Stimulated activated CD8-positive, alpha-beta memory T cell treated with anti-CD3 and anti-CD28 coated beads, Interleukin-7, amount 100 ng/mL, for 24 hours (primary cell): ENCODE measurements at regions not wholly inside any gene's neighbourhood (a gene's known extent, or its start where the extent isn't known, plus 50 kb on each side); places are given as distances from the start of the nearest gene placed in this dataset.

Experiments used
- DNase-seq: peaks from one replicate; pipeline ENCODE4 v3.0.0-alpha.2; 2020; ENCODE audit warnings: low read depth

DNA sequence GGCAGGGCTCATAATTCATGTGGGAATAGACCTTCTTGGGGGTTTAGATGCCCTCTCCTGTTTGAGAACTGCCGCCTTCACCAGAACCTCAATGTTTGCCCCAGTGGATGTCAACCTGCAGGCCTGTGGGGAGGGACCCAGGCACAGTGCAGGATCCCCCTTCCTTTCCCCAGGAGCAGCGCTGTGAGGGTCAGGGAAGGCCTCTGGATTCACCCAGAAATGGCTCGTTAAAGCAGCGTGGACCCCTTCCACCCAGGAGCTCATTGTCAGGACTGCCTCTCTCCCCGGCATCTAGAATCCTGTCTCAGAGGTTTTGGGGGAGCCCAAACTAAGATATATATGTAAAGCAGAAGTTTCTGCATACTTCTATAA is 188.3 kb downstream of the GADD45G start:
- no peak for DNase-seq

DNA sequence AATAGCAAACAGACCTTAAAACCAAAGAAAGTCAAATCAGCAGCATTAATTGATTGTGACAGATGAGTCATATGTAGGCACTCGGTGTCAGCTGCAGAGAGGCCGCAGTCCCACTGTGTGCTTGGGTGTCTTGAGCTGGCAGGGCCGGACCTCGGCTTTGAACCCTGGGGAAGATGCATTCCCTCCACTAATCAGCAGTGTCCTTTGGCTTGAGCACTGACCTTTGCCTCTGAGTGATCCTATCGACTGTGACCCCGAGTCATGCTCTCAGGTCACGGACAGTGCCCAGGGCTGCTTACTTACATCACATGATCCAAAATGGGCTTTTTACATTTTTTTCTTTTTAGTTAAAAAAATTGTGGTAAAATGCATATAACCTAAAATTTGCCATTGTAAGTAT is 188.7 kb downstream of the GADD45G start:
- no peak for DNase-seq

DNA sequence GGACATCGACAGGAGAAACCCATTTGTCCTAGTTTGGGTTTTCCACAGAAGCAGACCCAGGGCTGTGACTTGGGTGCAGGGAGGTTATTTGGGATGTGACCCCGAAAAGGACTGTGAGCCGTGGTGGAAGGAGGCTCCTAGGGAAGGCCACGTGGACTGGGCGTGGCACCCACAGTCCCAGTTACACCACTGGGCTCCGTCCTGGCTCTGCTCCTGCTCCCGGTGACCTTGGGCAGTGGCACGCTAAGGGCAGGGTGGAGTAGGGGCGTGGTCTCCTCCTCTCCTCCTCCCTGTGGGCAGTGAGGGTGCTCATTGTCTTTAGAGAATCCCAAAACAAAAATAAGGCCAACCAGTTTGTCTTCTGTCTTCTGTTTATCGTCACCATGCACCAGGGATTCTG is 190.1 kb downstream of the GADD45G start:
- no peak for DNase-seq

DNA sequence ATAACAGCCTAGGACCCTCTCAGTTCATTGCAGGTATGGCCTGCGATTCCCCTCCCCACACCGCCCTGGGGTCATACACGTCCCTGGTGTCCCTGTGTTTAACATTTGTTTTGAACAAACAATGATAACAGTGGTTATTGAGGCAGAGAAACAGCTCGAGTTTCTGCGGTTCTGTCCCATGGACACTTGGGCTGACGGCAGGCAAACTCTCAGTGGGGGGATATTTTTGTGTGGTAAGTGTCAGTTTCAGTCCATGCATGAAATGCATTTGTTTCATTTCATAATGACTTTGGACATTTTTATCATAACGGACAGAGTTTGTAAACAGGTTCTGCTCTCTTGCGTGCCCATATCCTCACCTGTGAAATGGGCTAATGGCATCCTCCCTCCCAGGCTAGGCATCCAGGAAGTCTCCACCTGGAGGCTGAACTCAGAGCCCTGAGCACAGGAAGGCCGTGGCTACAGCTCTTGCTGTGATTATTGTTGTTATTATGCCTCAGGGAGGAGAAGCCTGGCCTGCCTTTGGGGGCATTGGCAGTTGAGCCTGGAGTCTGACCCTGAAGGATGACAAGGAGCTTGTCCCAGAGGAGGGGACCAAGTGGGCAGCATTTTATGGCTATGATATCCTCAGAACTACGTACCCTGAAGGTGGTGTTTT is 190.9 kb downstream of the GADD45G start:
- no peak for DNase-seq

DNA sequence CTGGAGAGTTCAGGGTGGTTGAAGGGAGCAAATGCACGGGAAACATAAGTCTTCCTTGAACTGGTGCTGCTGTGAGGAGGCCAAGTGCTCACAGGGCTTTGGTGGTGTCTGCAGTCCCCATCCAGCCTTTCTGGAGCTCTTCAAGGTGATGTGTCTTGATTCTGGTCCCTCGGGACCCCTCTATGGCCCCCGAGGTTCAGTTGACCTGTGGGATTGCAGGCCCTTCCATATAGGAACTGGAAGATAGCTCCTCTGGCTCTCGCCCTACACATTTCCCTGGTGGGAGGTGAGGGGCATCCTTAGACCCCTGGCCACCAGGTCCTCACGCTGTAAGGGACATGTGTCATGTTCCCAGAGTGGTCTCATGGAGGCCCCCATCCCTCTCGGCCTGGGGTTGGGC is 191.8 kb downstream of the GADD45G start:
- DNase-seq = no peak

DNA sequence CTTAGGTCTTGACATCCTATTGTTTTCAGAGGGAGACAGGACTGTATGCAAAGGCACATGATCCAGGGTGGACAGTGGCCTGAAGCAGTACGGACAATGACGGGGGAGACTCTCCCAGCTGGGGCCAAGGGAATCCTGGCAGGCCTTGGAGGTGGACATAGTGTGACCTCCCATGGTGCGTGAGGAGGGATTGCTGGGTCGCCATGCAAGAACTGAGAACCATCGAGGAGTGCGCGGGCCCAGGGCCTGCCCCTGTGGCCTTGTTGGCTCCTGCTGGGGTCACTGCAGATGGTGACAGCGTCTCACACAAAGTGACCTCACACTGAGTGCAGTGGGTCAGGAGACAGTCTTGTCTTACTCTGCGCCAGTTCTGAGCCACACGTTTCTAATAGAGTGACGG is 192.4 kb downstream of the GADD45G start:
- DNase-seq = no peak

DNA sequence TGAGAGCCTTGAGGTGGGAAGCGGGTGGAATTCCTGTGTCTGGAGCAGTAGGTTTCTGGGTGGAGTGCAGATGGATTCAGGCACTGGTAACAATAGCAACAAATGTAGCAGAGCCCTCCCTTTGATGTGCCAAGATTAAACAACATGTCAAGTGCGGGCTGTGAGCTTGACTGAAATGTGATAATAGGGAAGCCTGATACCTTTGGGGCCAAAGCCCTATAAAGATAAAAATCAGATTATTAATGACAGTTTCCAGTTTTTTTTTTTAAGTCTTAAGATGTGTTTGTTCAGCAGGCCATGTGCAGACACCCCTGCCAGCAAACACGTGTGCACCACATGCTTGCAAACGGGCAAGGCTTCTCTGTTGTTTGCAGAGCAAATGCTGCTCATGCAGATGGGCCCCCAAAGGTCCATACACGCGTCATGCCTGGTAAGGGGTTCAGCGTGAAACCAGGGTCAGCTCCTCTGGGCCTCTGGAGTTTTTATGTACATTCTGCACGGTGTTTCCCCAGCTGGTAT is 193.2 kb downstream of the GADD45G start:
- DNase-seq = no peak

DNA sequence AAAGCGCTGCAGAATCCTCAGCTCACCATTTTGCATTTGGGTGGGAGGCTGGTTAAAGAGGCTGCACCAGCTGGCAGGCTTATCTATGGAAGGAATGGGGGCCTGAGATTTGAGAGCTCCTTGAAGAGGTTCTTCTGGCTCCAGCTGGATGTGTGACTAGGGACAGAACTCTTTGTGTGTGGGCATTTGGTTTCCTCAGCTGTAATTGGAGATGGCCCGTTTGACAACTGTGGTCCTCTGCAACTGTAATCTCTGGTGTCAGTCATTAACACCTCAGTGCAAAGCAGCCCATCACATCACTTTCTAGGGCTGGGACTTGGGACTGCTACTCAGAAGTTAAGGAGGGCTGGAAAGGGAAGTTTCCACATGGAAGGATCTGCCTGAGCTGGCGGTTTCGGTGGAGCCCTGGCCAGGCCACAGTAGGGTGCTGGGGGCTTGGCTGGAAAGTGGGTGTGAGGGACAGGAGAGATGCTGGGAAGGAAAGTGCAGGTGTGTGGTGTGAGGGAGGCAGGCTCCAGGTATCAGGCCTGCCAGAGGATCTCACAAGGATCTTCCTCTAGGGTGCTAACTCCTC is 193.8 kb downstream of the GADD45G start:
- DNase-seq = no peak

DNA sequence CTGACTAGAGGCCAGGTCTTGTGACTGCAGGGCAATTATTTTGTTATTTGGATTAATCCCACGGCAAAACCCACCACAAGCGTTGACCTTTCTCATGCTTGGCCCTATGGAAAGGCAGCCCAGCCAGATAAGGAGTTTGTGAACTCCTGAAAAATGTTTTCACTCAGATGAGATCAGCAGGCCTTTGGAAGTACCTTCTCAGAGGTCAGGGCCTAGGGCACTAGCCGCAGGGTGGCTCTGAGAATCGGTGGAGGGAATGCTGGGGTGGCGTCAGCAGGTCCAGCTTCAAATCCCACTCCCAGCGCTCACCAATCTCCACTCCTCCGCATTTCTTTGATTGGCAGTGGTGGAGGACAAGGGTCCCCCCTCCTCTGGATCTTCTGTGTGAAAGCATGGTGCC is 194.4 kb downstream of the GADD45G start:
- DNase-seq = no peak

DNA sequence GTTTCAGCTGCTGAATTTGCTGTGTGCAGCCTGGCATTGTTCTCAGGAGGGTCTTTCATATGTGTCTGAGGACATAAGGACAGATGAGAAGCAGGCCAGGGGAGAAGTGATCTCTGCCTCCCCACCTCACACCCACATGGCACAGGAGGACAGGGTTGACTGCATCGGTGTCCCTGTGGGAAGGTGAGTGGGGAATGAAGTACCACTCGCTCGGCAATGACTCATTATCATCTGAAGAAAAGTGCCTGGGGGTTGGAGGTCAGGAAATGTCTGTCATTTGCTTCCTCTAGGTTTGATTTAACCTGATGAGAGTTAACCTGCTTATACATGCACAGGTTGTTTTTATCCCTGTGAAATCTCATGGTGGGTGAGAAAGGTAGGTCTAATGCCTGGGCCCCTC is 195.0 kb downstream of the GADD45G start:
- no peak for DNase-seq

DNA sequence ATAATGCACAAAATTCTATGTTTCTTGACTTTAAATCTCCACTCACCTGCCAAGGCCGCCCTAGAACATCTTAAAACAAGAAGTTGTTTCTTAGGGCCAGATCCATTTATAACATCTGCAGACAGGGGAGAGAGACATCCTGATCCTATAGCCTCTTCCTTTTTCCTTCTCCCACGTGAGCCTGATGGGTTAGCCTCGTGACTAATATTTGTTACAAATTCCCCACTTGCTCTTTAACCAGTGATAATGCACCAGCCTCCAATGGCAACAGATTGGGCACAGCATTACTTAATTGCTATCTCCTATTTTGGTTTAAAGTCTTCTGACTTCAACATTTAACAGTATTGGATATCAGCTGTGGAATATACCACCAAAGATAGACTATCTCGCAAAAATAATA is 196.5 kb downstream of the GADD45G start:
- no peak for DNase-seq

DNA sequence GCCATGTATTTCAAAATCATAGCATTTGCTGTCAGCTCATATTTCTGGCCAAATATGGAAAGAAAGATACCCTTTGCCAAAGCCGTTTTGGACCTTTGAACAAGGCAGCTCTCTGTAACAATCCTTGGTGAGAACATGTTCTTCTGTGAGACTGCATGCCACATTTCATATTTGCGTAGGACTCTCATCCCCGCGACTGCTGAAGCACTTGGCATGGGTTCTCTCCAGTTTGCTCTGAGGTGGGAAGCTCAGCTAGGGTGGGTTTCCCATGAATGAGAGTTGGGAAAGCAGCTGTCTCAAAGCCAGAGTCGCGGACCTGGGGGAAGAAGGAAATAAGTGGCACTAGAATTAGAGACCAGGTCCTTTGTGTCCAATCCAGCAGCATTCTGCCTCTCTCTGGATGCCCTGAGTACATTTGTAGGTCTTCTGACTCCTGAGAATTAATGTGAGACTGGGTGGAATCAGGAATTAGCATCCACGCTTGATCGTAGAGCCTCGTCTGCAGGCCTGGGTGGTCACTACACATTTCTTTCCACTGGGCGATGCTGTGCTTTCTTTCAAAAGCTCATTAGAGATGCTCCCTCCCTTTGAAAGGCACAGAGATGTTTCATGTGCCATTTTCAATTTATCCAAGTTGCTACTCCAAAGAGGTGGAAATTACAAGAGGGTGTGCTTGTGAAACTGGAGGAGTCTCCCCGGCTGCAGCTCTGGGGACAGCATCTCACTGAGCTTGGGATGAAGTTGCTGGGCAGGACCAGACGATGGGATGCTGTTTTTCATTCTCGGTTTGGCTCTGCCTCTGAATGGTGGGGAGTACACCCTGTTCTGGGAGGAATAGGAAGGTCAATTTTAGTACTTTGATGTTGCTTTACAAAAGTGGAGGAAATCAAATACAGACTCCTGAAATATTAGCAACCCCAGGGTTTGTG is 197.2 kb downstream of the GADD45G start:
- DNase-seq = no peak

DNA sequence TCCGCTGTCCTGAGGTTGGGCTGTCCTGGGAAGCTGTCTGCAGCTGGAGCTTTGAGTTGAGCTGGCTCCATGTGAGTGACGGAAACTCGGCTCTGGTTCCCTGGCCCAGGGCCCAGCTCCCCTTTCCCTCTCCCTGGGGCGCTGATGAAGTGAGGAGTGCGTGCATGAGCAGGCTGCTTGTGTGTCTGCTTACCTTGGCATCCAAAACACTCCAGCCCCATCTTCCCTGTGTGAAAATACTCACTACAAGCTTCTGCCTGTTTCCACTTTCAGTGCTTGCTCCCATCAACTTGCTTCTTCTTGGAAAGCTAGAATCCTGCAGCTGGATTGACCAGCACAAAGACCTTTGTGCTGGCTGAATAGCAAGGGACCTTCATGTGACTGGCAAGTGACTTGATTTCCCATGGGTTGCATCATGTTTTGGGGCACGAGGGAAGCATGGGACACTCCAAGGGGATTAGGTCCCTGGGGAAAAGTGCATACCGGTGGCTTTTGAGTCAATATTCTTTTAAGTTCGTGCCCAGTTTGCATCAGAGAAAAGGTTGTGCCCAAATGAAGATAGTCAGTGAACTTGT is 198.1 kb downstream of the GADD45G start:
- no peak for DNase-seq

DNA sequence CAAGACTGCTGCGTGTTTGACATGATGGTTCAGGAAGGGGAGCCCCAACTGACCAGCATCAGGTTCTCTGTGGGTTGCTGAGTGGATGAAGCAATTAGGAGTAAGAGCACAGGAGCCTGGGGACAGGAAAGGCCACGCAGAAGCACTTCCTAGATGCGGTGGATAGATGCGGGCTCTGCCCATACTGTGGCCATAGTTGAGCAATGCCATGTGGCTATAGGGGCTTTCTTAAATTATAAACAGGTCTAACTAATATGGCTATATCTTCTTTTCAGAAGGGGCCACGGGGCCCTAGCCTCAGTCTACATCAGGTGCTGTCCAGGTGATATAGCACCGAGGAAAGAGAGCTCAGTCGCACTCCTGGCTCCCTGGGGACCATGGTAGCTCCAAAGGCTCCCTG is 198.6 kb downstream of the GADD45G start:
- DNase-seq = no peak

DNA sequence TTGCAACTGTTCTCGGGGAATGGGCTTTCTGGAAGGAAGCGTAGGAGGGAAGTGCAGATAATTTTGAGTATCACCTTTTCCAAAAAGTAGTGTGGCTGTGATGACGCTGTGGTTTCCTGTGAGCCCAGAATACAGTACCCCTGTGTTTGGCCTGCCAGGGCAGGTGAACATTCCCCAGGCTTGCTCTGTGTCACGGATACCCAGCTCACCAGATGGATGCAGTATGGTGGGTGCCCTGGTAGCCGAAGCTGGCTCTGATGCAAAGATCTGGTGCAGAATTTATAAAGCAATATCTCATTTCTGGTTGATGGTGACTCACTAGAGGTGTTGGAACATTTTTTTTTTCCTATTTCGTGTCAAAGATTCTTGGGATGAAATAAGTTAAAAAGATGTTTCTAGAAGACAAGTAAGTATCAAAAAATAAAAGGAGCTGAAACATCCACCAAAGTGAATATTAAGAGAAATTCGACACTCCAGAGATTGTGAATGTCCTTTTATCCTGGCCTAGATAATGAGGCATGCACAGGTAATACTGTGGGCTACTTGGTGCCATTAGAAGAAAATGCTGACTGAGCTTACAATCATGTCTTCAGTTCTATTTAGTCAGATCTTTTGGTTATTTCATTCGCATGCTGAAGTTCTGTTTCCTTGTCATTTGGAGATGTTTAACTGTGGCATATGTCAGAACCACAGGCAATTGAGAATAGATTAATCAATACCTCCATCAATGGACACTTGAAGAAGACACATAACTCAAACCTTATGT is 200.1 kb downstream of the GADD45G start:
- DNase-seq = no peak

DNA sequence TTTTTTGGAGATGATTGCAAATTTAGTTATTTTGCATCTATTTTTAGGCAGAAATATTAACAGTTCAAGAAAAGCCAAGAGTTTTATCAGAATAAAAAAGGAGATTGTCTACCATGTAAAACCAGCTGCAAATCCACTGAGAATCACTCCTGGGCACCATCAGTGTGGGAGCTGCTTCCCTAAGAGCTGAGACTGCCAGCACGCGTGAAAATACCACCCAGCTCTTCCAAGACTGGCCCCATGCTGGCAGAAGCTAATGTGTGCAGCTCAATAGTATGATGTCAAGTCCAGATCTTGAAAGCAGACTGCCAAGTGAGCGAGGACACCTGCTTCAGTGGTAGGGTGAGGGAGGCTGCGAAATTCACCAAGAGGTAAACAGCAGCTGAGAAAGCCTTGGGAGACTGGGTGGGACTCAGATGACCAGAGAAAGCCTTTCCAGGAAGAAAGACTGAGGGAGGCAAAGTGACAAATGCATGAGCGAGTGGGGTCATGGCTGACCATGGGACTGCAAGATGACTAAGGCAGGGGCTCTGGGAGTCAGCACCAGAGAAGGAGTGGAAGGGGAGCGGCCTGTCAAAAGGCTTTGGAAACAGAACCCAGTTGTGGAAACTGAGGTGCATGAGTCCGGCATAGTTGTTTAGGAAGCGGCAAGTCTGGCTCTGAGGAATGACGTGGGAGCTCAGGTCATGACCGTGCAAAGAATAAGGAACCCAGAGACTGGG is 200.9 kb downstream of the GADD45G start:
- no peak for DNase-seq

DNA sequence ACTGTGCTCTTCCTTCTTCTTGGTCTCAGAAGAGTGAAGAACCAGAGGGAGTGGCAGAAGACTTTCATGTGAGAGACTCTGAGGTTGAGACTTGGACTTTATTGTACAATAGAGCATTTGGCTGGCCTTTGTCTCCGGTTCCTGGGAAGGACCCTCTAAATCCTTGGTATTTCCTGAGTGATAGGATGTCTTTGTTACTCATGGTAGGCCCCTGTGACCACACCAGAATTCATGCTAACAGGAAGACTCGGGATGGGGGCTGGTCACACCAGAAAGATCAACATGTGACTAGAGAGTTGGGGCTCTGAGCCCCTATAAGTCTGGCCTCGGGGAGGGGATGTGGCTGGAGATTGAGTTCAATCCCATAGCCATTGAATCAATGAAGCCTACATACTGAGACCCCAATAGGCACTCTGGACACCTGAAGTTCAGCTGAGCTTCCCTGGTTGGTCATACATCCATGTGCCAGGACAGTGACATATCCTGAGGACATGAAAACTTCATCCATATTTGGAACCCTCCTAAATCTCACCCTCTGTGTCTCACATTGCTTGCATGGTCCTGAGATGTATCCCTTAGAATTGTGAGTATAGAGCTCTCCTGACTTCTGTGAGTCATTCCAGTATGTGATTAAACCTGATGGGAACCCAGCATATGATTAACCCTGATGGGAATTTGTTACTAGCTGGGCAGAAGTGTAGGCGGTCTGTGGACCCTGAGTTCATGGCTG is 201.7 kb downstream of the GADD45G start:
- DNase-seq = no peak

DNA sequence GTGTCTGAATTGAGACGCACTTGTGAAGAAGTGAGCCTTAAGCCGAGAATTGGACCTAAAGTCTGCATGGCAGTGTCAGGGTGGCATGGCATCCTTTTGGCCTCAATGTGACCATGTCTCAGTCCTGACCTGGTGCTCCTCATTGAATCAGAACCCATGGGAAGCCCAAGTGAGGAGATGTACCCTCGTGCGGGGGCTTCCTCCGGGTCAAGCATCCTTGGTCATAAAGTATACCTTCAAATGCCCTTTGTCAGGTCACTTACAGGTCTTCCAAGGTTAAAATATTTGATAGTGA is 202.2 kb downstream of the GADD45G start:
- no peak for DNase-seq

DNA sequence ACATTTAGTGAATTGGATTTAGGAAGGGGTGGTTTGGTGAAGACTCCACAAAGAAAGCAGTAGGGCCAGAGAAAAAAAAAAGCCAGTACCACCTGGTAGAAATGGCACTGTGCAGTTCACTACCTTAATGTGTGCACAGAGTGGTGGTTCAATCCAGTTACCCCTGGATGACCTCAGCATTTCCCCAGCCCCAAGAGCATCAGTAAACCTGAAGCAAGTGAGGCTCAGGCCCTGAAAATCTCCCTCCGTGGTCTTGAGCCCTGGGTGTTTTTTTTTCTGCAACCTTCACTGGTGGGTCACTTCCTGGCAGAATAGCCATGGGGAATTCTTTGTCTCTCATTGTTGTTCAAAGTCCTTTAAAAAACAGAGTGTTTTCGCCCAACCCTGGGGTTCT is 202.9 kb downstream of the GADD45G start:
- DNase-seq = no peak

DNA sequence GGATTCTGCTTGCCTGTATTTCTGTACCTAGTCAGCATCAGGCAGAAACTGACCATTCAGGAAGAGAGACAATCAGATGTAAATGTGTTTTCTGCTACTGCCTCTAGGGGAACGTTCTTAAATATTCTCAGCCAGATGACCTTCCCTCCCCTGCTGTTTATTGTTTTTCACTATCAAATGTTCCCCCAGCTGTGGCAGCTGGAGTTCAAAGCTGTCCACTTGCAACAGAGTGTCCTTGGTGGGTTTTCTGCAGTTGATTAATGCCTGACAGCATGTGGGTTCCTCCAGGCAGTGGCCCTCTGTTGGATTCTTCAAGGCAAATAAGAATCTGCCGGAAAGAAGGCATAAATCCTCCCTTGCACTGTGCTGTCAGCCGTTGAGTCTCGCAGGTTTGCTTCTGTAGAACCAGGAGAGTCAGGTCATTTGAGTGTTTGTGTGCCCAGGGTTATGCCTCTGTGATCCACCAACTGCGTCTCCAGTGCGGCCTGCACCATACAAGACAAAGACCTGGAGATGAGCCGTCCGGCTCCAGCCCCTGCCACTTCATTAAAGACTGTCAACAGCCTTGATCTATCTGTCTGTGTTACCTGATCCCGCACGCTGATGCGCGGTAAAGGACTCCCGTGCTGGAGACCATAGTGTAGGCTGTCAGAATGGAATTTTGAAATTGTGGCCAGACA is 203.4 kb downstream of the GADD45G start:
- no peak for DNase-seq
